ENCODE measurements at regions not wholly inside any gene's neighbourhood (a gene's known extent, or its start where the extent isn't known, plus 50 kb on each side); places are given as distances from the start of the nearest gene placed in this dataset.

DNA sequence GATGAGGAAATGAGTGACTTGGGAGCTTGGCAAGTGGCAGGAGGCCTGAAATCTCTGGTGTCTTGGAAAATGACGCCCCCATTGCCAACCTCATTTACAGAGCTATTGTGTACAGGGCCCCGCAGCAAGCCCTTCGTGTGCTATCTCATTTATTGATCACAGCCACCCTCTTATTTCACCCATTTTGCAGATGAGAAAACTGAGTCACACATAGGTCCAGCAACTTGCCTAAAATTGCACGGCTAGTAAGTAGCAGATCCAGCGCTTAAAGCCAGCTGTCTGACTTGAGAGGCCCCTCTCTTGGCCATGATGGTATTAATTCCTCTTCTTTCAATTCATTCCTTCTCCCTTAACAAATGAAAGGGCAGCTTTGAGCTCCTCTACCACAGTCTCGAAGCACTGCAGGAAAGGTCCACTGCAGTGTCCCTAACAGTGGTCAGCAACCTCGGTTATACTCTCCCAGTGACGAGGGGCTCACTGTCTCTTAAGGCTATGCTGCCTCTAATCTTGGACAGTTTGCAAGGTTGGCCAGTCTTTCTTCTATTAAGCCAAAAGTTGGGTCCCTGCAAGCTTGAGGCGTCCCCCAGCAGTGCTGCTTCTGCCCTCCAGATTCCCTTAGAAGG, 162.2 kb downstream of the COPRS start:
- TF ChIP-seq PRDM1 (tag by site-specific recombination; IDR thresholded peaks at IDR 0.05) = no peak
- TF ChIP-seq ZNF175 (tag by site-specific recombination; IDR thresholded peaks at IDR 0.05) = no peak
- TF ChIP-seq, protein P1, sequence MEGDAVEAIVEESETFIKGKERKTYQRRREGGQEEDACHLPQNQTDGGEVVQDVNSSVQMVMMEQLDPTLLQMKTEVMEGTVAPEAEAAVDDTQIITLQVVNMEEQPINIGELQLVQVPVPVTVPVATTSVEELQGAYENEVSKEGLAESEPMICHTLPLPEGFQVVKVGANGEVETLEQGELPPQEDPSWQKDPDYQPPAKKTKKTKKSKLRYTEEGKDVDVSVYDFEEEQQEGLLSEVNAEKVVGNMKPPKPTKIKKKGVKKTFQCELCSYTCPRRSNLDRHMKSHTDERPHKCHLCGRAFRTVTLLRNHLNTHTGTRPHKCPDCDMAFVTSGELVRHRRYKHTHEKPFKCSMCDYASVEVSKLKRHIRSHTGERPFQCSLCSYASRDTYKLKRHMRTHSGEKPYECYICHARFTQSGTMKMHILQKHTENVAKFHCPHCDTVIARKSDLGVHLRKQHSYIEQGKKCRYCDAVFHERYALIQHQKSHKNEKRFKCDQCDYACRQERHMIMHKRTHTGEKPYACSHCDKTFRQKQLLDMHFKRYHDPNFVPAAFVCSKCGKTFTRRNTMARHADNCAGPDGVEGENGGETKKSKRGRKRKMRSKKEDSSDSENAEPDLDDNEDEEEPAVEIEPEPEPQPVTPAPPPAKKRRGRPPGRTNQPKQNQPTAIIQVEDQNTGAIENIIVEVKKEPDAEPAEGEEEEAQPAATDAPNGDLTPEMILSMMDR (tag by site-specific recombination; IDR thresholded peaks at IDR 0.05) = no peak
- TF ChIP-seq ZNF354C (tag by site-specific recombination; IDR thresholded peaks at IDR 0.05; ENCODE audit: borderline replicate concordance, low read depth) = no peak
- no peak for TF ChIP-seq SP2 (tag by site-specific recombination; IDR thresholded peaks at IDR 0.05)
- TF ChIP-seq ZNF701 (tag by site-specific recombination; IDR thresholded peaks at IDR 0.05) = no peak
- TF ChIP-seq ZNF274 (IDR thresholded peaks at IDR 0.05; ENCODE audit: low read length) = no peak
- no peak for TF ChIP-seq ZNF274 (tag by site-specific recombination; IDR thresholded peaks at IDR 0.05; ENCODE audit: borderline replicate concordance)
- TF ChIP-seq FEZF1 (tag by site-specific recombination; IDR thresholded peaks at IDR 0.05) = no peak
- TF ChIP-seq ZNF600 (tag by site-specific recombination; IDR thresholded peaks at IDR 0.05) = no peak

Data from HEK293 (cell line).